ENCODE measurements at regions not wholly inside any gene's neighbourhood (a gene's known extent, or its start where the extent isn't known, plus 50 kb on each side); places are given as distances from the start of the nearest gene placed in this dataset.

- TF ChIP-seq CTCF (IDR thresholded peaks at IDR 0.05), result no peak
- no peak for TF ChIP-seq POLR2A (IDR thresholded peaks at IDR 0.05)
These were observed 210.3 kb downstream of the SYK start for GRCh38 chr9:91011891-91012290.

Data from transverse colon (tissue), 3 donors.